ENCODE measurements at regions not wholly inside any gene's neighbourhood (a gene's known extent, or its start where the extent isn't known, plus 50 kb on each side); places are given as distances from the start of the nearest gene placed in this dataset.

- TF ChIP-seq, protein P1, sequence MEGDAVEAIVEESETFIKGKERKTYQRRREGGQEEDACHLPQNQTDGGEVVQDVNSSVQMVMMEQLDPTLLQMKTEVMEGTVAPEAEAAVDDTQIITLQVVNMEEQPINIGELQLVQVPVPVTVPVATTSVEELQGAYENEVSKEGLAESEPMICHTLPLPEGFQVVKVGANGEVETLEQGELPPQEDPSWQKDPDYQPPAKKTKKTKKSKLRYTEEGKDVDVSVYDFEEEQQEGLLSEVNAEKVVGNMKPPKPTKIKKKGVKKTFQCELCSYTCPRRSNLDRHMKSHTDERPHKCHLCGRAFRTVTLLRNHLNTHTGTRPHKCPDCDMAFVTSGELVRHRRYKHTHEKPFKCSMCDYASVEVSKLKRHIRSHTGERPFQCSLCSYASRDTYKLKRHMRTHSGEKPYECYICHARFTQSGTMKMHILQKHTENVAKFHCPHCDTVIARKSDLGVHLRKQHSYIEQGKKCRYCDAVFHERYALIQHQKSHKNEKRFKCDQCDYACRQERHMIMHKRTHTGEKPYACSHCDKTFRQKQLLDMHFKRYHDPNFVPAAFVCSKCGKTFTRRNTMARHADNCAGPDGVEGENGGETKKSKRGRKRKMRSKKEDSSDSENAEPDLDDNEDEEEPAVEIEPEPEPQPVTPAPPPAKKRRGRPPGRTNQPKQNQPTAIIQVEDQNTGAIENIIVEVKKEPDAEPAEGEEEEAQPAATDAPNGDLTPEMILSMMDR (IDR thresholded peaks at IDR 0.05), result no peak
- no peak for TF ChIP-seq POLR2A (IDR thresholded peaks at IDR 0.05)
- no peak for TF ChIP-seq EP300 (IDR thresholded peaks at IDR 0.05)
These were observed 430.1 kb downstream of the GABRG1 start for GRCh38 chr4:45693746-45694145.

Measured in stomach (tissue), 4 donors.